NCI-H510A treated with DMSO at 0.1 percent for 48 hours (cell line): ENCODE measurements at regions not wholly inside any gene's neighbourhood (a gene's known extent, or its start where the extent isn't known, plus 50 kb on each side); places are given as distances from the start of the nearest gene placed in this dataset.

ENCODE experiments used
- DNase-seq: peaks from one replicate; lab custom pipeline; 2025; lab: John Stamatoyannopoulos, UW

GRCh38 chr1:87682565-87682964 is 353.9 kb downstream of the LMO4 start:
- DNase-seq, result no peak

DNA sequence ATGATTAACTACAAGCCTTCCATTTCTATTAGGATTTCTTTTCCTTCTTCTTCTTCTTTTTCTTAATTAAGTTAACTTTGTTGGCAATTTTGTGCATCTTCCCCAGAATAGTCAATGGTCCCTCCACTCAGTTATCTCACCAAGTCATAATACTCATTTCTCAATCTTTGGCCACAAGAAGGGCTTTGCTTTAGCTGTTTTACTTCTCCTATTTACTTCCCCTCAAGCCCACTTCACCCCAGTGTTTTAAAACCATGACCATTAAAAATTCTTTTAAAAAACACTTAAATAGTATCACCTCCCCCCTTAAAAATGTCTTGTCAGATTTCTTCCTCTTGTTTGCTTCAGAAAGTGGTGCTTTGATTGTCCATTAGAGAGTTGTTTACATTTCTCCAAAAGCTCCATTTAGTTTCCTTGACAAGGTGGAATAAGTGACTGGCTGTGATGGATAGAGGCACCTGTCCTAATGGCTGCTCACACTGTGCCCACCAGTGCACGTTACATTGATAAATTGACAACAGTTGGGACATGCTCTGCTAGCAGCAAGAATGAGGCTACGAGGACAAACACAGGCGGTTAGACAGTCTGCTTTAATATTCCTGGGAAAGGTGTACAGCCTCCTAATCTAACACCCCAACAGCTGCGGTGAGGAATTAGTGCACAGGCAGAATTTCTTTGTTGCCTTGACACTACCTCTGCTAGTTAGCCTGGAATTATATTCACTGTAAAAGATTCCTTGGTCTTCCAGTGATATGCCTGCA is 354.7 kb downstream of the LMO4 start:
- DNase-seq, result peak; percentile 77

DNA sequence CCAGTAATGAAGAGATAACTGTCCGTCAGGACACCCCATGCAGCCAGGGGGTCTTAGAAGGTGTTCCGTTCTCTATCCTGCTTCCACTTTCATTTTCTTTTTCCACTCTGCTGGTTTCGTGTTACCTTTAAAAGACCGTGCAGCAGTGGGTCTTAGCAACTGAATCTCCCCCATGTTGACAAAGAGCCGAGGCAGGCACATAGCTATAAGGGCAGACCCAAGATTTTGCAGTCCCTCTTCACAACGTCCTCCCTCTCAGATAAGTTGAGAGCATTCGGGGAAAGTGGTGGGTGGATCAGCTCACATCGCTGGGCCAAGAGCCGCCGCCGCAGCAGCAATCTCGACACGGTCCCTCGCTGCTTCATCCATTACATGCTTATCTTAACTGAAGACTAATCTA is 355.5 kb downstream of the LMO4 start:
- DNase-seq, result peak; percentile 68

GRCh38 chr1:87684713-87685205 is 356.1 kb downstream of the LMO4 start:
- DNase-seq, result peak; percentile 94

DNA sequence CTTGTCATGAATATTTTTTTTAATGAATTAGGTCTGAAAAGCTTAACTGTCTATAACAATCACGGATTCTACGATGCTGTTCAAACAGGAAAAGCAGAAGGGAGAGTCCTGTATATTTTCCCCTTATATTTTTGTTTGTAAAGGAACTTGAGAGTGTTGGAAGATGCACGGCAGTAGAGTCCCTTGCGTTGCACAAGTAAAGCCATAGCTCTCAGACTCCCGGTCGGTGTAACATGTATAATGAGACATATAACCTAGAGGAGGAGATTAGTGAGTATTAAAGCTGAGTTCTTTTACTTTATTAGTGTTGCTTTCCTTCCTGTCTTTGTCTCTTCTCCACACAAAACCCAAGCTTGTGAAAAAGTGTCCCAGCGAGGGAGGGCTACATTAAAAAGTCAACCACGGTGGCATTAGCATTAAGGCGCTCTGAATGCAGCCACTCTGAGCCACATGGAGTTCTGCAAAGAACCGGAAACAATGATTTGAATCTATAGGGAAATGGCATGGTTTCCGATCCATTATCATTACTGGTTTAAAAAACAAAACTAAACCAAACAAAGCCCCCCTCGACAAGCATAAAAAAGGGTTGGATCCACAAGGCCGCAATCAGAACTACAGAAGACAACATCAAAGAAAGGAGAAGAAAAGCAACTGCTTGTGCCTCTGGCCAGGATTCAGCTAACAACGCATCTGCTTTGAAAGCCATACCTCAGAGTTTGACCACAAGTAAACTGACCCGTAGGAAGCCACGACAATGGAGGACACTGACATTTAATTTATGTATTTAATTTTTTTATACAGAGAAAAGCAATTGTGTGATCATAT is 356.8 kb downstream of the LMO4 start:
- DNase-seq, result peak; percentile 70

- no peak for DNase-seq
Measured at GRCh38 chr1:87686136-87686495, 357.4 kb downstream of the LMO4 start.

DNA sequence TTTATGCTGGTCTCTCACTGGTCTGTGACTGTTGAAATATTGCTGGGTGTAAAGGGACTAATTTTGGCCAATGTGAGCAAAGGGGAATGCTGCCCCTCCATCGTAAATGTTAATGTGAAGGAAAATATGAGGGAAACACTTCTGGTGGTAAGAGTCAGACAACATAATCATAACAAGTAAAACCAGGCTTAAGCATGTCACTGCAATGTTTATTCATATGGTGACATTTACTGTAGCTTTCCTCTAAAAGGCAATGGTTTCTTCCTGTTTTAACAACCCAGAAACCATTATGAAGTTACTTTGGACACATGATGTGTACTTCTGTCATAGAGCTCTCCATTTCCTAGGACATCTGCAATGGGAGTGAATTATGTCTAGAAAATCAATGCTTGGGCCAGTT is 358.0 kb downstream of the LMO4 start:
- DNase-seq, result no peak

DNA sequence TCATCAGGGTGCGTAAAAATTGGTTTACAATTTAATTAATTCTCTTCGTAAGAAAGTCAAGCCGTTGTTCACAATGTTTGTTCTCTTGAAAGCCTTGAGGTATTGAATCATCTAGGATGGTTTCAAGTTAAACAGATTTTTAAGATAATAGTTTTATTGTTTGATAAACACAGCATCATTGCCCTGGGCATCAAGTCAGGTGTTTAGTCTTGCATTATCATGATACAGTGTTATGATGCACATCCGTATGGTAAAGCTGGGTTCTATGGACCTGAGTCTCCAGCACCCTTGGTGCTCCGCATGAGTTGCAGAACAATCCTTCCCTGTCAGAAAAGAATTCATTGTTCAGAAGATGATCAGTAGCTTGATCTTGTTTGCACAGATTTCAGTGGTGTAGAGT is 359.5 kb downstream of the LMO4 start:
- DNase-seq, result no peak

- no peak for DNase-seq
Measured at GRCh38 chr1:87689487-87689886, 360.8 kb downstream of the LMO4 start.

- DNase-seq, result no peak
Measured at GRCh38 chr1:87696483-87696882, 367.8 kb downstream of the LMO4 start.

DNA sequence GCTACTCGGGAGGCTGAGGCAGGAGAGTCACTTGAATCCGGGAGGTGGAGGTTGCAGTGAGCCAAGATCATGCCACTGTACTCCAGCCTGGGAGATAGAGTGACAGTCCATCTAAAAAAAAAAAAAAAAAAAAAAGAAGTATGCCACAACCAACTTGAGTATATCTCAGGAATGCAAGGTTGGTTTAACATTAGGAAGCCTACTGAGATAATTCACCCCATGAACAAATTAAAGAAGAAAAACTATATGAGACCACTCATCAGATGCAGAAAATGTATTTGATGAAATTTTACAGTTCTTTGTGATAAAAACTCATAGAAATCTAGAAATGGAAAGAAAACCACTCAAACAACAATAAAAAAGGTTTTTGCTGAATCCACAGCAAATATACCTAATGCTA is 373.8 kb downstream of the LMO4 start:
- DNase-seq, result no peak

DNA sequence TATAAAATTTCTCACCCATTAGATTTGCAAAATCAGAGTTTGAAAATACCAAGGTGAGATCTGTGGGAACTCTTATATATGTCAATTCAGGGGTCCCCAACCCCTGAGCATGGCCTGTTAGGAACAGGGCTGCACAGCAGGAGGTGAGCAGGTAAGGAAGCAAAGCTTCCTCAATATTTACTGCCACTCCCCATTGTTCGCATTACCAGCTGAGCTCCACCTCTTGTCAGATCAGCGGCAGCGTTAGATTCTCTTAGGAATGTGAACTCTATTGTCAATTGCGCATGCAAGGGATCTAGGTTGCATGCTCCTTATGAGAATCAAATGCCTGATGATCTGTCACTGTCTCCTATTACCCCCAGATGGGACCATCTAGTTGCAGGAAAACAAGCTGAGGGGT is 376.6 kb downstream of the LMO4 start:
- DNase-seq, result no peak

DNA sequence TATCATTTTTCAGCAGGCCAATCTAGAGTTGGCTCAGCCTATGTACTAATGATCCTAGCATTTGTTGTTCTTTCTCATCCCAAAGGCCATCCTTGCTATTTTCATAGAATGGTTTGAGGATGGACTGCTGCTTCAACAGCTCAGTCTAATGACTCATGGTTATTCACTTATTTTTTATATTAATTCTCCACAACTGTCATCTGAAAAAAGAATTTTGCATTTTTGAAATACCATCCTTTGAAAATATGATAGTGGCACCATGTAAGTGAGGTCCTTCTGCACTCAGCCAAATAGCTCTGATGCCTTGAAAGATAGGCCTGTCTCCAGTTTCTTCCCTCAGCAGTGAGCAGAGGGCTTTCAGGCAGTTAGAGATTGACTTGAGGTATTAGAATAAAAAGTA is 377.5 kb downstream of the LMO4 start:
- no peak for DNase-seq

GRCh38 chr1:87706779-87707228 is 378.1 kb downstream of the LMO4 start:
- no peak for DNase-seq

DNA sequence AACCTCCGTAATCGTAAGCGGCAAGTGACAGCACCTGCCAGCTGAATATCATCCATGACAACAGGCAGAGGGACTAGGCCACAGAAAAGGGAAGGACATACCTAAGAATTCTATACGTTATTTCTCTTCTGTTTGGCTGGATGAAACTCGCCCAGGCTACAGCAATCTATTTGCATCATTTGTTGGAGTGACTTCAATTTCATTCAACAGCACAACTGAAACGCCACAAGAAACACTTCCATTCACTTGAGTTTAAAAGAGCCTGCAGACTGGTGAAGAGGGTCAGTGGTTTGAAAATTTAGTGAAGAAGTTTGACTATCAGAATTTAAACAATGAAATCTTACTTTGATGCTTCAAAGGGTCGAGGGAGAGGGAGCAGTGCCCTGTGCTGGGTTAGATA is 378.7 kb downstream of the LMO4 start:
- no peak for DNase-seq

- no peak for DNase-seq
Measured at GRCh38 chr1:87712261-87713010, 383.8 kb downstream of the LMO4 start.

- no peak for DNase-seq
Measured at GRCh38 chr1:87714278-87714677, 385.6 kb downstream of the LMO4 start.

- DNase-seq, result no peak
Measured at GRCh38 chr1:87715052-87715451, 386.4 kb downstream of the LMO4 start.

DNA sequence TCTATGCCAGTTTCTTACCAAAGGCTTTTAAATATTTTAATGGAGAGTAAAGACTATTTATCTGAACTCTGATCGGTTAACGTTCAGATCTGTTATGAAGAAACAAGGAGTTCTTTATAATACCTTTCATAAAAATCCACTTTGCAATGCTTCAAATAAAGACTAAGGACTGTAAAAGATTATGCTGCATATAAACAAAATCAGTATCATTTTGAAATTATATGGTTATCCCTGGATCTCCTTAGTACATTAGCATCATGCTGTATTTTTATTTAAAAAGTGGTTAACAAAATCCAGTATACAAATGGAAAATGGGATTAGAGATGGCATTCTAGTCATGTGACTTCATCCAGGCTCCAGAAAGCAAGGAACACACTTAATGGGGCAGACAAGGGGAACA is 386.8 kb downstream of the LMO4 start:
- DNase-seq, result no peak

- no peak for DNase-seq
Measured at GRCh38 chr1:87717157-87717670, 388.5 kb downstream of the LMO4 start.

DNA sequence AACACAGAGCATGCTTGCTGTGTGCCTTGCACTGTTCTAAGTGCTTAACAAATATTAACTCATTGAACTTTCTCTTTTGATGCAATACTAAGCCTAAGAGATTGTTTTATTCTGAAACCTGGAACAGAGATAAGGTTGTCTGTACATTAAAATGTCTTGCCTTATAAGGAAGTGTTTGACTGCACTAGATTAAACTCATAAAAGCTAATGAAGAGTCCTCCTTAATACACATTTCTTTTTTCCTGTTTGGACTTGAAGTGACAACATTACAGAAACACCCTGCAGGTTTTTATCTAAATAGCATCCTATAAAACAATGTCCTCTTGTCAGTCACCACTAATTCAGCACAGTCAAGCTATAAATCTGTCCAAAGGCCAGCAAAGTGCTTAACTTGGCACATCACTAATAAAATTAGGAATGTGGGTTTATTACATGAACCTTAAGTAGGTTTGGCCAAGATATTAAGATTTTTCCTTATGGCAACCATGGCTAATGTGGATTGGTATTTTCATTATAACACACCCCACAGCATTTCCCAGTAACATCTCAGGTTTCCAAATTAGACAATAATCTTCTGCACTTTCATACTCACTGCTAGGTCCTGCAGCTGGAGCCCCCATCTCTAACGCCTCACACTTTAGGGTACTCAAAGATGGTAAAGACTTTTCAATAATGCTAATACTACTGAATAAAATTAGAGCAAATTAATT is 389.7 kb downstream of the LMO4 start:
- DNase-seq, result no peak

DNA sequence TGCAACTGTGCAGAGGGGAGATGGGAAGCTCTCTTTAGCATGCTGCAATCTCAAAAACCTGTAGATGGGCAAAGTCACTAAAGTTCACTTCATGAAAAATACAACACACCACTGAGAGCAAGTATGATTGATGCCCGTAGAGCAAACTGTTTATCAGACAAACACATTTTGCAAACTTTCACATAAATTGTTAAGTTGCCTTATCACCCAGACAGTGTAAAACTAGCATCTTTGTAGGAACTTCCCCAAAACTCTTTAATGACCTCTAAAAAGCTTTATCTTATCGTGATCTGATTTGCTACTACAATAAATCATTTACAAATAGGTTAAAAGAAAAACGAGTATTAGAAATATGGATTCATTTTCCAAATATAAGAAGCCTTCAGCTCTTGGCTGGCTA is 391.0 kb downstream of the LMO4 start:
- DNase-seq, result no peak
